Neural progenitor cell (in vitro differentiated cells): ENCODE measurements at regions not wholly inside any gene's neighbourhood (a gene's known extent, or its start where the extent isn't known, plus 50 kb on each side); places are given as distances from the start of the nearest gene placed in this dataset.

Experiments
- DNase-seq: peaks from one replicate; pipeline ENCODE4 v3.0.0-alpha.2; 2016; ENCODE audit warnings: low spot score
- H2AFZ ChIP-seq: fragments of 200-600 bp; sonication (generic); replicated peaks from 2 replicates; pipeline ENCODE4 v1.6.1; 2016; ENCODE audit warnings: antibody characterized with exemption
- H3F3A ChIP-seq: fragments of 200-600 bp; sonication (generic); 2 replicates; pipeline ENCODE4 v1.6.1; 2016; ENCODE audit warnings: antibody characterized with exemption, low read depth
- H3K27ac ChIP-seq: fragments of 200-600 bp; sonication (generic); 2 replicates; pipeline ENCODE4 v1.5.1; 2016; ENCODE audit warnings: mild to moderate bottlenecking
- H3K27me3 ChIP-seq: fragments of 200-600 bp; sonication (generic); 2 replicates; pipeline ENCODE4 v1.6.1; 2016; ENCODE audit warnings: mild to moderate bottlenecking, moderate library complexity
- H3K36me3 ChIP-seq: fragments of 200-600 bp; sonication (generic); 2 replicates; pipeline ENCODE4 v1.5.1; 2016
- H3K4me1 ChIP-seq: fragments of 200-600 bp; sonication (generic); 2 replicates; pipeline ENCODE4 v1.6.1; 2016; ENCODE audit warnings: mixed run types
- H3K4me2 ChIP-seq: fragments of 200-600 bp; sonication (generic); 2 replicates; pipeline ENCODE4 v1.6.1; 2016
- H3K4me3 ChIP-seq: fragments of 200-600 bp; sonication (generic); 2 replicates; pipeline ENCODE4 v1.5.1; 2016
- H3K79me2 ChIP-seq: fragments of 200-600 bp; sonication (generic); 2 replicates; pipeline ENCODE4 v1.6.1; 2016; ENCODE audit warnings: low read depth
- H3K9ac ChIP-seq: fragments of 200-600 bp; sonication (generic); 2 replicates; pipeline ENCODE4 v1.6.1; 2016
- H3K9me3 ChIP-seq: fragments of 200-600 bp; sonication (generic); 2 replicates; pipeline ENCODE4 v1.5.1; 2016; ENCODE audit warnings: low read depth
- H4K20me1 ChIP-seq: fragments of 200-600 bp; sonication (generic); 2 replicates; pipeline ENCODE4 v1.6.1; 2016; ENCODE audit warnings: low read depth
- H3K27ac Mint-ChIP-seq: 3 replicates; pipeline ENCODE4 v1.8.0; 2021; ENCODE audit warnings: mixed read lengths
- H3K27me3 Mint-ChIP-seq: 2 replicates; pipeline ENCODE4 v1.8.0; 2022; ENCODE audit warnings: low read depth, mild to moderate bottlenecking, inconsistent platforms, moderate library complexity, mixed read lengths; ENCODE audit not compliant: insufficient read depth
- H3K36me3 Mint-ChIP-seq: 3 replicates; pipeline ENCODE4 v1.8.0; 2021; ENCODE audit warnings: mixed read lengths
- H3K4me1 Mint-ChIP-seq: 3 replicates; pipeline ENCODE4 v1.8.0; 2021; ENCODE audit warnings: mixed read lengths
- H3K4me3 Mint-ChIP-seq: 3 replicates; pipeline ENCODE4 v1.8.0; 2021; ENCODE audit warnings: mild to moderate bottlenecking, moderate library complexity, mixed read lengths
- H3K9me3 Mint-ChIP-seq: 3 replicates; pipeline ENCODE4 v1.8.0; 2020; ENCODE audit warnings: mixed read lengths
- EZH2 ChIP-seq: fragments of 200-600 bp; sonication (generic); IDR thresholded peaks from 2 replicates; pipeline ENCODE4 v1.6.1; 2017; ENCODE audit warnings: antibody characterized with exemption, mild to moderate bottlenecking, moderate library complexity
- EZH2phosphoT487 ChIP-seq: fragments of 200-600 bp; sonication (generic); IDR thresholded peaks from 2 replicates; pipeline ENCODE4 v1.6.1; 2017; ENCODE audit warnings: antibody characterized with exemption
- TF ChIP-seq, protein P1 (sequence below): fragments of 200-600 bp; sonication (generic); IDR thresholded peaks from 2 replicates; pipeline ENCODE4 v1.5.1; 2017; ENCODE audit warnings: antibody characterized with exemption, mild to moderate bottlenecking

DNA sequence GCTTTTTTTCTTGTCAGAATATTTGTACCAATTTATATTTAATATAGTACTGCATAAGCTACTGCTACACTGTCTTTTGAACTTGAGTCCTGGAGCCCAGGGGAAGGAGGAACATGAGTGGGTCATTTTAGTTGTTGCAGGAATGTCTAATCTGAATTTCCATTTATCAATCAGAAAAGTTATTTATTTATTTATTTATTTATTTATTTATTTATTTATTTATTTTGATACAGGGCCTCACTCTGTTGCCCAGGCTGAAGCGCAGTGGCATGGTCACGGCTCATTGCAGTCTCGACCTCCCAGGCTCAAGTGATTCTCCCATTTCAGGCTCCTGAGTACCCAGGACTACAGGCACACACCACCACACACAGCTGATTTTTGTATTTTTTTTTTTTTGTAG is 712.6 kb downstream of the NR2F1-AS1 start:
- H3K4me2 ChIP-seq, result no peak overlapping the region
- H4K20me1 ChIP-seq, result no peaks in the 10 kb centered on the region
- H3F3A ChIP-seq, result peaks cover 18% of the 10 kb centered on the region
- TF ChIP-seq EZH2phosphoT487 (no peak), EZH2 (no peak)
- TF ChIP-seq, protein P1, sequence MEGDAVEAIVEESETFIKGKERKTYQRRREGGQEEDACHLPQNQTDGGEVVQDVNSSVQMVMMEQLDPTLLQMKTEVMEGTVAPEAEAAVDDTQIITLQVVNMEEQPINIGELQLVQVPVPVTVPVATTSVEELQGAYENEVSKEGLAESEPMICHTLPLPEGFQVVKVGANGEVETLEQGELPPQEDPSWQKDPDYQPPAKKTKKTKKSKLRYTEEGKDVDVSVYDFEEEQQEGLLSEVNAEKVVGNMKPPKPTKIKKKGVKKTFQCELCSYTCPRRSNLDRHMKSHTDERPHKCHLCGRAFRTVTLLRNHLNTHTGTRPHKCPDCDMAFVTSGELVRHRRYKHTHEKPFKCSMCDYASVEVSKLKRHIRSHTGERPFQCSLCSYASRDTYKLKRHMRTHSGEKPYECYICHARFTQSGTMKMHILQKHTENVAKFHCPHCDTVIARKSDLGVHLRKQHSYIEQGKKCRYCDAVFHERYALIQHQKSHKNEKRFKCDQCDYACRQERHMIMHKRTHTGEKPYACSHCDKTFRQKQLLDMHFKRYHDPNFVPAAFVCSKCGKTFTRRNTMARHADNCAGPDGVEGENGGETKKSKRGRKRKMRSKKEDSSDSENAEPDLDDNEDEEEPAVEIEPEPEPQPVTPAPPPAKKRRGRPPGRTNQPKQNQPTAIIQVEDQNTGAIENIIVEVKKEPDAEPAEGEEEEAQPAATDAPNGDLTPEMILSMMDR, result no peak
- H3K27me3 Mint-ChIP-seq, result peaks cover 4% of the 10 kb centered on the region
- no peak overlapping the region for H3K4me3 Mint-ChIP-seq
- H3K9me3 ChIP-seq, result no peaks in the 10 kb centered on the region
- no peak overlapping the region for H3K27ac Mint-ChIP-seq
- no peaks in the 10 kb centered on the region for H3K27me3 ChIP-seq
- no peak overlapping the region for H3K27ac ChIP-seq
- no peak overlapping the region for H3K4me3 ChIP-seq
- H3K9ac ChIP-seq, result no peak overlapping the region
- H3K4me1 ChIP-seq, result peaks cover 7% of the 10 kb centered on the region
- H3K36me3 Mint-ChIP-seq, result peaks cover 6% of the 10 kb centered on the region
- DNase-seq, result no peak
- no peaks in the 10 kb centered on the region for H3K79me2 ChIP-seq
- H3K4me1 Mint-ChIP-seq, result no peaks in the 10 kb centered on the region
- H2AFZ ChIP-seq, result no peak overlapping the region
- H3K36me3 ChIP-seq, result no peaks in the 10 kb centered on the region
- H3K9me3 Mint-ChIP-seq, result peaks cover 33% of the 10 kb centered on the region

DNA sequence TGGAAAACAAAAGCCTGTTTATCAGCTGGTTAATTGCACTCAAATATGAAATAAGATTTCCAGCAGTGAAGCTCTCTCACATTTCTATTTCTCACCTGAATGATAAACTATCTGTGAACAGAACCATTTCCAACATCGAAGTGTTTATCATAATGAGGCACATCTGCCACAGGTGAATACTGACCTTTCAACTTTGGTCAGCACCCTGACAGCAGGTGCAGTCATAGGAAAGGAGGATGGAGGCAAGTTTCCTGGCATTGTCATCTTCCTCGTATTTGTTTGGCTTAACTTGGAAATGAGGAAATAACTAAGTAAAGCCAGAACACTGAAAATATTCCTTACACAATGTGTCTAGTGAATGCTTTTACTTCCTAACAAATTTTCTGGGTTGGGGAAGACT is 716.4 kb downstream of the NR2F1-AS1 start:
- no peaks in the 10 kb centered on the region for H3K36me3 ChIP-seq
- no peak overlapping the region for H3K9ac ChIP-seq
- no peak overlapping the region for H3K4me3 Mint-ChIP-seq

DNA sequence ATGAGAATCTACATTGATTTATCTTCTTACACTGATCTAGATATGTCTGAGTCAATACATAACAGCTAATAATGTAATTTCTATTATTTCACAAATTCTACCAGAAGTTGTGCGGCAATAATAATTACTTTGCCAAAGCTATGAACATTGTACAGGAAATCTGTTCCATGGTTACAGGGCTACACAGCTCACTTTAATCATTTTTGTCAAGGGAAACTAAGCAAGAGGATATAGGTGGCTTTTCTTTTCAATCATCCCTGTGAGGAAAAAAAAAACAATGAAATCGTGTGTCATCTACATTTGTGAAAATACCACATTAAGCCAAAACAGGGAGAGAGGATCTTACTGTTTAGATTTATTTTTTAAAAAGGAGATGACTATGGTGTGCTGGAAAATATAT is 717.4 kb downstream of the NR2F1-AS1 start:
- Histone ChIP-seq H3K27ac (no peak overlapping the region), H3K36me3 (no peaks in the 10 kb centered on the region), H3F3A (peaks cover 11% of the 10 kb centered on the region), H3K9me3 (no peaks in the 10 kb centered on the region), H3K9ac (no peak overlapping the region), H2AFZ (no peak overlapping the region), H4K20me1 (no peaks in the 10 kb centered on the region), H3K79me2 (no peaks in the 10 kb centered on the region), H3K4me3 (no peak overlapping the region), H3K4me2 (no peak overlapping the region), H3K27me3 (no peaks in the 10 kb centered on the region), H3K4me1 (no peaks in the 10 kb centered on the region)
- Mint-ChIP-seq H3K4me1 (no peaks in the 10 kb centered on the region), H3K27me3 (peaks cover 4% of the 10 kb centered on the region), H3K36me3 (no peaks in the 10 kb centered on the region), H3K27ac (no peak overlapping the region), H3K4me3 (no peak overlapping the region), H3K9me3 (peaks cover 8% of the 10 kb centered on the region)
- TF ChIP-seq, protein P1, result no peak
- TF ChIP-seq EZH2phosphoT487, result no peak
- no peak for TF ChIP-seq EZH2
- no peak for DNase-seq

More for the DNA sequence above, 716.4 kb downstream of the NR2F1-AS1 start:
- H3F3A ChIP-seq, result peaks cover 11% of the 10 kb centered on the region
- no peaks in the 10 kb centered on the region for H3K9me3 ChIP-seq
- Mint-ChIP-seq H3K9me3 (peaks cover 9% of the 10 kb centered on the region), H3K4me1 (no peaks in the 10 kb centered on the region), H3K27ac (no peak overlapping the region), H3K27me3 (peaks cover 4% of the 10 kb centered on the region), H3K36me3 (no peaks in the 10 kb centered on the region)
- H2AFZ ChIP-seq, result no peak overlapping the region
- no peak for DNase-seq
- H3K4me2 ChIP-seq, result no peak overlapping the region
- no peak for TF ChIP-seq EZH2phosphoT487
- no peak for TF ChIP-seq EZH2
- TF ChIP-seq, protein P1, result no peak
- H3K4me1 ChIP-seq, result no peaks in the 10 kb centered on the region
- H3K27me3 ChIP-seq, result no peaks in the 10 kb centered on the region
- H3K4me3 ChIP-seq, result no peak overlapping the region
- H3K27ac ChIP-seq, result no peak overlapping the region
- H4K20me1 ChIP-seq, result no peaks in the 10 kb centered on the region
- no peaks in the 10 kb centered on the region for H3K79me2 ChIP-seq
